ENCODE measurements at regions not wholly inside any gene's neighbourhood (a gene's known extent, or its start where the extent isn't known, plus 50 kb on each side); places are given as distances from the start of the nearest gene placed in this dataset.

DNA sequence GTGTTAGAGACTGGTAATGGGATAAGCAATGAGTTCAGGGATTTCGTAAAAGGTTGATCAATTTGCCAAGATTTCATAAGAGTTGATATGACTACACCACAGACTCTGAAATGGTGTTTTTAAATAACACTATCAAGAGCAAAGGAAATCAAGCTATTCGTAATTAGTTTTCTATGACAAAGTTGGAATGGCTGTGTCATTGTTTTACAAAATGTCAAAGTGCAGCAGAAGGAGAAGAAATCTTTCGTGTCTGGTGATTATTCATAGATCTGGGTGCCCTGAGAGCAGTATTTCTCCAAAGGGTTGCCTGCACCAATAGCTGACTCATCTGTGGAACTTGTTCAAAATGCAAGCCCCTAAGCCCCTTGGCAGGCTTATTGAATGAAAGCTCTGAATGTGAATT is 70.1 kb downstream of the NABP1 start:
- TF ChIP-seq, protein P1, sequence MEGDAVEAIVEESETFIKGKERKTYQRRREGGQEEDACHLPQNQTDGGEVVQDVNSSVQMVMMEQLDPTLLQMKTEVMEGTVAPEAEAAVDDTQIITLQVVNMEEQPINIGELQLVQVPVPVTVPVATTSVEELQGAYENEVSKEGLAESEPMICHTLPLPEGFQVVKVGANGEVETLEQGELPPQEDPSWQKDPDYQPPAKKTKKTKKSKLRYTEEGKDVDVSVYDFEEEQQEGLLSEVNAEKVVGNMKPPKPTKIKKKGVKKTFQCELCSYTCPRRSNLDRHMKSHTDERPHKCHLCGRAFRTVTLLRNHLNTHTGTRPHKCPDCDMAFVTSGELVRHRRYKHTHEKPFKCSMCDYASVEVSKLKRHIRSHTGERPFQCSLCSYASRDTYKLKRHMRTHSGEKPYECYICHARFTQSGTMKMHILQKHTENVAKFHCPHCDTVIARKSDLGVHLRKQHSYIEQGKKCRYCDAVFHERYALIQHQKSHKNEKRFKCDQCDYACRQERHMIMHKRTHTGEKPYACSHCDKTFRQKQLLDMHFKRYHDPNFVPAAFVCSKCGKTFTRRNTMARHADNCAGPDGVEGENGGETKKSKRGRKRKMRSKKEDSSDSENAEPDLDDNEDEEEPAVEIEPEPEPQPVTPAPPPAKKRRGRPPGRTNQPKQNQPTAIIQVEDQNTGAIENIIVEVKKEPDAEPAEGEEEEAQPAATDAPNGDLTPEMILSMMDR (IDR thresholded peaks at IDR 0.05; ENCODE audit: low read depth, low read length, missing control alignments): no peak
- no peak for DNase-seq (ENCODE audit: low read depth)
- H3K4me3 ChIP-seq (ENCODE audit: low read depth, low read length): no peak overlapping the region

DNA sequence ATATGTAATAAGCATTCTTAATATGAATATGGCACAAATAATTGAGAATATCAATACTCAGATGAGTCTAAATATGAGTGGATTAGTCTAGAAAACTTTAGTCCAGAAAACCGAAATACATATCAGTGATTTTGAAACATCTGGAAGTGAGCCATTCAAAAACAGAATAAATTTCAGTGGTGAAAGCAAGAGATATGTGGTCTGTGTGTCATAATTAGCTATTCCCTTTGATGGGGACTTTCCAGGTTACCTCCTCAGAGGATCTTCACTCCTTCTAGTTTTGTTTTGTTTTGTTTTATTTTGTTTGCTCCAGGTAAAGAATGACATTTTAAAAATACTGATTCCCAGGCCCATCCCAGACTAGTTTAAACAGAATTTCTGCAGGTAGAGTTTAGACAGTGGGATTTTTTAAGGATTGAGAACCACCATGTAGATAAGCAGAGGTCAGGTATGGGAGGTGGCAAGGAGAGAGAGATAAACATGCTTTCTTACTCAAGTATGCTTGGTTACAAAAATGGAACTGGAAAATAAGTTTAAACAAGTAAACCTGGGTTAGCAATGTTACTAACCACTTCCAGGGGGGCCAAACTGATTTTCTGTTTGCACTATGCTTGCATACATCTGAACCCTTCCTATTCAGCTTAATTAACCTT is 70.7 kb downstream of the NABP1 start:
- no peak for DNase-seq (ENCODE audit: low read depth)
- TF ChIP-seq, protein P1 (IDR thresholded peaks at IDR 0.05; ENCODE audit: low read depth, low read length, missing control alignments): no peak
- H3K4me3 ChIP-seq (ENCODE audit: low read depth, low read length): no peak overlapping the region

DNA sequence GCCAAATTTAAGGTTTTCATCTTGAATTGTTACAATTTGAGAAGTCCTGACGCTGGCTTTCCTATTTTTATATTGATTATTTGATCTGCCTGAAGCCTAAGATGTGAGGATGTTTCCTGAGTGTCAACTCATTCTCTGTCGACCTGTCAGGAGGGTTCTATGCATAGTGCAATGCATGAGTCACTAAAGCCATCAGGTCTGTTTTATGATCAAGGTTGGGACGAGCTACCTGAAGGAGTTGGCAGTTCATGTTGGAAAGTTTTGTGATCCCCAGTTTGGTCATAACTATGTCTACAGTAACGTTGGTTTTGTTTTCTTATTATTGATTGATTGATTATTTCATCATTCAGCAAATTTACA is 71.2 kb downstream of the NABP1 start:
- TF ChIP-seq, protein P1 (IDR thresholded peaks at IDR 0.05; ENCODE audit: low read depth, low read length, missing control alignments): no peak
- no peak for DNase-seq (ENCODE audit: low read depth)
- H3K4me3 ChIP-seq (ENCODE audit: low read depth, low read length): no peak overlapping the region

DNA sequence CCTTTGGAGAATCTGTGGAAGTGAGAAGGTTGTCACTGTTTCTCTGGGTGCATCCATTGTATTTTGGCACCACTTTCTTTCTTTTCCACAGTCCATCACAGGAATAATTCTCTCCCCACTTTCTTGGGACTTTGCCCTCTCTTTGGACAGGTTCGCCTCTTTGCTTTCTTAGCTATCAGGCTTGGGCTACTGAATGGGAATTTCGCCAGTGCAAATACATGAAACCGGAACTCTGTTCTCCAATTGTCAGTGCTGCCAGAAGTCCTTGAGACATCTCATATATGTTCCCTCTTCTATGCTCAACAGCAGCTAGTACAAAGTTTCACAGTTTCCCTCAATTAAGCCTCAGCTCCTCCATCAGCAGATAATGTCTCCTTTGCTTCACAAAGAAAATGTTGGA is 76.2 kb downstream of the NABP1 start:
- TF ChIP-seq, protein P1 (IDR thresholded peaks at IDR 0.05; ENCODE audit: low read depth, low read length, missing control alignments): no peak
- no peak overlapping the region for H3K4me3 ChIP-seq (ENCODE audit: low read depth, low read length)
- DNase-seq (ENCODE audit: low read depth): no peak

DNA sequence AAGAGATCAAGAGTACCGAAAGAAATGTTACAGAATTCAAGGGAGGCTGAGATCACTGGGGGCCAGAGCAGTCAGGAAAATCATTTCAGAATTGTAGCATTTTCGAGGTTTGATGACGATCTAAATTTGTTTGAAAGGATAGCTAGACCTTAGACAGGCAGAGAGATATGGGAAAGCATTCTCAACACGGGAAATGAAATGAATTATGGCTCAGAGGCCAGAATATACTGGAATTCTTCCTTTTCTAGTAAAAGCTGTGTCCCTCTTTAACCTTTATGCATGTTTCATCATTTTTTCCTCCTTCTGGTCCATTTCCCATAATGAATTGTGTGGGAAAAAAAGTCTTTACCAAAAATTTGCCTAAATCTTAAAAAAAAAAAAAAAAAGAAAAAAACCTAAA is 78.8 kb downstream of the NABP1 start:
- DNase-seq (ENCODE audit: low read depth): no peak
- TF ChIP-seq, protein P1 (IDR thresholded peaks at IDR 0.05; ENCODE audit: low read depth, low read length, missing control alignments): no peak
- no peak overlapping the region for H3K4me3 ChIP-seq (ENCODE audit: low read depth, low read length)

DNA sequence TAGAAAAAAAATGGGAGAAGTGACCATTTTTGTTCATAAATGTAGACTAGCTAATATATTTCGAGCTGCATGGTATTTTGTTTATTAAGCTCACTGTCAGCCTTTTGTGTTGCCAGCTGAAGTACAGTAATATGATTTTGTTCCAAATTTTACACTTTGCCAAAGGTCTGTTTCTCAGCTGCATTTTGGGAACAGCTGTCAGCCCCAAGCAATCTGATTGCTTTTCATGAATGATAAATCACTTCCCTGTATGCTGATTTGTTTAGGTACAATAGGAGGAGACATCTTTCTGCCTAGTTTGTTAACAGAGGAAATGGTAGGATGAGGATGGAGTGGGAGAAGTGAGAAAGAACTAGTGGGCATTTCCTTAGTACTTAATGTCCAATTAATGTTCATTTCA is 79.3 kb downstream of the NABP1 start:
- H3K4me3 ChIP-seq (ENCODE audit: low read depth, low read length): no peak overlapping the region
- TF ChIP-seq, protein P1 (IDR thresholded peaks at IDR 0.05; ENCODE audit: low read depth, low read length, missing control alignments): no peak
- DNase-seq (ENCODE audit: low read depth): no peak

Measured in GM12864 (cell line).